NCI-H128 (cell line): ENCODE measurements at regions not wholly inside any gene's neighbourhood (a gene's known extent, or its start where the extent isn't known, plus 50 kb on each side); places are given as distances from the start of the nearest gene placed in this dataset.
"Not testable (repeated sequence)": the region's sequence is repeated elsewhere in the genome, so short reads cannot be mapped to it uniquely, and the experiment has no call there.

Experiments
- DNase-seq: peaks from one replicate; lab custom pipeline; 2025; ENCODE audit not compliant: unreplicated experiment; lab: John Stamatoyannopoulos, UW

GRCh38 chr15:26129852-26130251 lies 266.7 kb upstream of the ATP10A start:
- no peak for DNase-seq

DNA sequence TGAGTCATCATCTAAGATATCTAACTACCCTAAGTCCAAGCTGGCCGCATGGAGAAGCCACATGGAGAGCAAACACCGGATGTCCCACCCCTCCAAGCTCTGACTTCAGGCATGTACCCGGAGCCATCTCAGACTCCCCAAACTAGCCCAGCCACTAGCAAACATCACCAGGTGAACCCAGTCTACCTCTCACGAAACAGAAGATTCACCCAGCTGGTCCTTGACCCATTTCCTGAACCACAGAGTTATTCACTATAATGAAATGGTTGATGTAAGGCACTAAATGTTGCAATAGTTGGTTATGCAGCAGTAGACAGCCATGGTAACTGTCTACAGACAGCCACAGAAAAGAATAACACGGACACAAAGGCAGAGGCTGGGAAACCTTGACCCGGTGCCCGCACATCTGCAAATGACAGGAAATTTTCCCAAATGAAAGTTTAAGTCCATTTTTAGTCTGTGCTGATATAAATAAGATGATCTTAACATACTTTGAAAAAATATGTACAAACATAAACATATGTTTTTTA lies 265.5 kb upstream of the ATP10A start:
- DNase-seq, result no peak

DNA sequence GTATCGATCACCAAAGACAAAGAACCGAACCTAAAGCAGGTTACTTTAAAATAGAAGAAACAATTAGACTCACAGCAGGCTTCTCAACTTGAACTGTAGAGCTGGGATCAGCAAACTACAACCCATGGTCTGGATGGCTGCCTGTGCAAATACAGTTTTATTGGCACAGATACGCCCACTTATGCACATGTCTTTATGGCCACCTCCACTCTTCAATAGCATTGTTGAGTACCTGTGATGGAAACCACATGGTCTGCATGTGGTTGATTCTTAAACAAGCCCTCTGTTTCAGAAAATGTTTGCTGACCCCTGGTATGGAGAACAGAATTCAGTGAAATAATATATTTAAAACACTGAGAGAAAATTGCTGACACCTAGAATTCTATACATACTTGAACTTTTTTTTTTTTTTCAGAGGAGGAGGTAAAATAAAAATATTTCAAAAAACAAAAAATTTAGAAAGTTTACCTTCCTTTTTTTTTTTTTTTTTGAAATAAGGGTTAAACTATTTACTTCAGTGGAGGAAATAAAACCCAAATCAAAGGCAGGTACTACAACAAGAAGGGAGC lies 263.8 kb upstream of the ATP10A start:
- DNase-seq, result peak; percentile 21

GRCh38 chr15:26126070-26126469 lies 262.9 kb upstream of the ATP10A start:
- DNase-seq, result no peak

GRCh38 chr15:26125664-26126063 lies 262.5 kb upstream of the ATP10A start:
- no peak for DNase-seq

- no peak for DNase-seq
These were observed 256.2 kb upstream of the ATP10A start for GRCh38 chr15:26119322-26119721.

- DNase-seq, result no peak
These were observed 252.3 kb upstream of the ATP10A start for GRCh38 chr15:26115229-26115943.

- not testable (repeated sequence) for DNase-seq
These were observed 251.0 kb upstream of the ATP10A start for GRCh38 chr15:26114128-26114527.

DNA sequence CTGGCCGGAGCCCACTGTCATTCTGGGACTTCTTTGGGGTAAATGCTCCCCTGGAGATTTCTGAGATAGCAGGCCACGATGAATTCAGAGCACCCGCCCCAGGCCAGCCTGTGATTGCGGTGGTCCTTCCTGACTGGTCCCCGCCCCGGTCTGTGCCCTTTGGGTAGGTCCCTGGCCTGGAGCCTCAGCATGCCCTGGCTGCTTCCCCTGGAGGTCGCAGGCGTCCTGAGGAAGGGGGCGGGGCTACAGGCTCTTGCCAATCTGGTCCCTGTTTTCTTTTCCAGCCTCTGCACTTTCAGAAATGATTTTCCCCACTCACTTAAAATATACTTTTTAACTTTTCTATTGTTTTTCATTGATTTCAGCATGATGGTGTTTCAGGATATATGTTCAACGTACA lies 250.2 kb upstream of the ATP10A start:
- no peak for DNase-seq

DNA sequence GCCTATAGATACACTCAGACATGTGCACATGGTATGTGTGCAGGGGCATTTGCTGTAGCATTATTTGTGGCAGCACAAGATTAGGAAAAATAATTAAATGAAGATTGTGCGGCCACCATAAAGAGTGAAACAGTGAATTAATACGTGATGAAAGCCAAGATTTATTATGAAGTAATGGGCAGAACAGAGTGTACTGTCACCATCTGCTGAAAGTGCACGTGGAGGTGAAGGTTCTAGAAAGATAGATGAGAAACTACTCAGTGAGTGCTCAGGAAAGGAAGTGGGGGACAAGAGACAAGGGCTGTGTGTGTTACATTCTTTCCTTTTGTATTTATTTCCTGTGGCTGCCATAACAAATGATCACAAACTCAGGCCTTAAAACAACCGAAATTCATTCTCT lies 246.1 kb upstream of the ATP10A start:
- no peak for DNase-seq

DNA sequence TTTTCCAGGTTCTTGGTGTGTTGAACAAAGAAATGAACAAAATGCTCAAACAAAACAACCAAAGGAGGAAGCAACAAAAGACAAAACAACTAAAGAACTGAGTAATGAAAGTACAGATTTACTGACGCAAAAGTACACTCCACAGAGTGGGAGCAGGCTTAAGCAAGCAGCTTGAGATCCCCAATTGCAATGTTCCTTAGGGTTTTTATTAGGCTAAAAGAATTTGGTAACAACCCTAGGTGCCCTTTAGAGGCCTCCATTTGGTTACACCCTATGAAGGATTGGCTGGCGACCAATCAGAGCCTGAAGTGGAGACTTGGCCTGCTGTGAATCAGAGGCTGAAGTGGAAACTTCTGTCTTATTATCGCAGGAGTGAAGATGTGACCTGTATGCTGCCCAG lies 243.4 kb upstream of the ATP10A start:
- DNase-seq, result no peak

GRCh38 chr15:26103002-26103404 lies 239.9 kb upstream of the ATP10A start:
- no peak for DNase-seq

- DNase-seq, result no peak
These were observed 239.2 kb upstream of the ATP10A start for GRCh38 chr15:26102365-26102764.

- no peak for DNase-seq
These were observed 238.3 kb upstream of the ATP10A start for GRCh38 chr15:26101443-26101842.

DNA sequence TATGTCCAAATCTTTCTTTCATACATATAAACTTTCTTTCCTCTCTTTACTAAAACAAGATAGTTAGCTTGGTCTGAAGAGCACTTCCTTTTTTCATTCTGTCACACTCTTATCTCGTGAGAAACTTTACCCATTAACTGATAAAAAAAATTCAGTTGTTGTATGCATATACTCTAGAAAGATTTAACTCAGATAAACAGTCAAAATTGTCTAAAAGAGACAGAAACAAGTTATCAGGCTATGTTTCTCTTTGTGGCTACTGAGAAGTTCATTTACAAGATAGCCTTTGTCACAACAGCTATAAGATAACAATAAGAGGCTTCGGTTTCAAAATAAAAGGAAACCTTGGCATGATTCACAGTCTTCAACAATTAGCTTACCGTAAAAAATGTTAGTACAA lies 235.7 kb upstream of the ATP10A start:
- no peak for DNase-seq

DNA sequence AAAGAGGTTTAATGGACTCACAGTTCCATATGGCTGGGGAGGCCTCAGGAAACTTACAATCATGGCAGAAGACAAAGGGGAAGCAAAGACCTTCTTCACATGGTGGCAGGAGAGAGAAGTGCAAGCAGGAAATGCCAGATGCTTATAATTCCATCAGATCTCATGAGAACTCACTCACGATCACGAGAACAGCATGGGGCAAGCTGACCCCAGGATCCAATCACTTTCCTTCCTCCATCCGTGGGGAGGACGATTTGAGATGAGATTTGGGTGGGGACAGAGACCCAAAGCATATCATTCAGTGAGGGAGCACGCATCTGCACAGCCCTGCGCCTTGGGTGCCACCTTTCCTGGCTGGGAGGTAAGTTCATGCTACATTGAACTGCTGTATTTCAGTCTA lies 234.1 kb upstream of the ATP10A start:
- DNase-seq, result no peak

DNA sequence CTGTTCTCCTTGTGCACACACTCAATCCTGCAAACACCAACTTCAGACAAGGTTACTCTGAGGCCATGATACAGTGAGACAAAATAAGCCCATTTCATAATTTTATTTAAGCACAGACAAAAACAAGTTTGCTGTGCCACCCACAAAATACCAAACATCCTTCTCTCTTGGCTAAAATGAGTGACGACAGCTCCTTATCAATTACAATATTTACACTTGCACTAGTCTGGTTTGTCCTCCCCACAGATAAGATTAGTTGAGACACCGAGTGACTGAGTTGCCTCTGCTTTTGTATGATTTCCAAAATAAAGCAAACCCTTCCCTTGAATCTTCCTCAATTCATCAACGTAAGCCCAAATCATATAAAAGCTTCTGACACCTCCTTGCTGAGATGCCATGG lies 233.5 kb upstream of the ATP10A start:
- no peak for DNase-seq

DNA sequence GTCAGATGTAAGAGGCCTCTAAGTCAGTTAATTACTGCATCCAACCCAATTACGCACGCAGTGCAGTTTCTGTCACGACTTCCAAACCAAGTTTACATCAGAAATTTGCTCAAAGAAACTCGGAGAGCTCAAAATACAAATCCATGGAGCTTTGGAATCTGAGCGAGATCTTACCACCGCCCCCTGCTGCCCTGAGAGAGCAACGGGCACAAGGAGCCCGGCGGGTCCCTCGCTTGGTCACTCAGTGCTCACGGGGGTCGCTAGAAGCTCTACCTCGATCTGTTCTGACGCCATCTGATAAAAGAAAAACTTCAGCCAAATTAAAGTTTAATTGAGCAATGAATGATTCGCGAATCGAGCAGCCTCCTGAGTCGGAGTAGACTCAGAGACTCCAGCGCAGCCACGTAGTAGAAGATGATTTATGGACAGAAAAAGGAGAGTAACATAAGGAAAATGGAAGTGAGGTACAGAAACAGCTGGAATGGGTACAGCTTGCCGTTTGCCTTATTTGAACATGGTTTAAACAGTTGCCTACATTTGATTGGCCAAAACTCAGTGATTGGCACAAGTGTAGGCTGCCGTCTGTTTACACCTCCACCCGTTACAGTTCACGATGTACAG lies 232.7 kb upstream of the ATP10A start:
- no peak for DNase-seq

DNA sequence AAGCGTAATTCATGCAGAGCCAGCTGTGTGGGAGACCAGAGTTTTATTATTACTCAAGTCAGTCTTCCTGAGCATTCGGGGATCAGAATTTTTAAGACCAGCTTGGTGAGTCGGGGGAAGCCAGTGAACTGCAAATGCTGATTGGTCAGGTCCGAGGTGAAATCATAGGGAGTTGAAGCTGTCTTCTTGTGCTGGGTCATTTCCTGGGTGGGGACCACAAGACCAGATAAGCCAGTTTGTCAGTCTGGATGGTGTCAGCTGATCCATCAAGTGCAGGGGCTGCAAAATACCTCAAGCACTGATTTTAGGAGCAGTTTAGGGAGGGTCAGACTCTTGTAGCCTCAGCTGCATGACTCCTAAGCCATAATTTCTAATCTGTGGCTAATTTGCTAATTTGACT lies 228.1 kb upstream of the ATP10A start:
- no peak for DNase-seq

DNA sequence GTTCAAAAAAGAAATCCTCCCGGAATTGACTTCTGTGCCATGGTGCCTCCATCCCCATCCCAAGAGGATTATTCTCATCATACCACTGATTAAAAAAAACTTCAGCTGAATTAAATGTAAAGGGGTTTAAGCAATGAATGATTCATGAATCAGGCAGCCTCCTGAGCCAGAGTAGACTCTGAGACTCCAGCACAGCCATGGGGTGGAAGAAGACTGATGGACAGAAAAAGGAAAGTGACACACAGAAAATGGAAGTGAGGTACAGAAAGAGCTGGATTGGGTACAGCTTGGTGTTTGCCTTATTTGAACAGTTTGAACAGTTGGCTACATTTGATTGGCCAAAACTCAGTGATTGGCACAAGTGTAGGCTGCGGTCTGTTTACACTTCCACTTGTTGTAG lies 224.8 kb upstream of the ATP10A start:
- no peak for DNase-seq

DNA sequence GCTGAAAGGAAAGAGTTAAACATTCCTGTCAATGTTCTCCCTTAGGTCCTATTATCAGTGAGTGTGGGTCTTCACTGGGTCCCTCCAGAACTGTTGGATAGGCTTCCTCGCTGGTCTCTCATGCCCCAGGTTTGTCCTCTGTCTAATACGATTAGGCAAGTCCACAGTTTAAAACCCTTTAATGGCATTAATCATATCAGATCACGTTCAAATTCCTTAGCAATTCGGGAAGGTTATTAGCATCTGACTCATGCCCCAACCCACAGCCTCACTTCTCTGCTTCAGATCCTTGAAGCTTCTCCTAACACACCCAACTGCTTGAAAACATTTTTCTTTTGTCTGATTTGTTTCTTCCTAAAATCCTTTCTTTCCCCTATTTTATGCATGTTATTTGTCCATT lies 224.3 kb upstream of the ATP10A start:
- DNase-seq, result no peak

DNA sequence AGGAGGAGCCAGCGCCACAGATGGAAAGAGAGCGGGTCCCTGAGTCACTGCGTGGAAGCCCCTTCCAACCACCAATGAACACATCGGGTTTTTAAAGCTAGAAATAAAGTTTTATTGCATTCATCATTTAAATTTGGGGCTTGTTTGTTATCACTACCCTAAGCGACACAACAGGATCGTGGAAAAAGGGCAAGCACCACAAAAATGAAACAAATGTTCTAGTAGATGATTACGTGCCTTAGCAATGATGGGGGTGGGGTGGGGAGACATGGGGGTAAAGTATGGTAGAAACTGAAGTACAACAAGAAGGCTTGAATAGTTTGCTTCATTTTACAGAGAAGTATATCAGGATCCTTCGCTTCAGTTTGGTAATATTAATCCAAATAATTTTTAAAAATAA lies 221.6 kb upstream of the ATP10A start:
- DNase-seq, result no peak
